Liver (tissue), 3 donors: ENCODE measurements at regions not wholly inside any gene's neighbourhood (a gene's known extent, or its start where the extent isn't known, plus 50 kb on each side); places are given as distances from the start of the nearest gene placed in this dataset.

Source experiments
- CTCF ChIP-seq: fragments of 150-350 bp; IDR thresholded peaks from 2 replicates; pipeline ENCODE4 v1.5.1; 2017; ENCODE audit warnings: improper control_type of control experiment, low read depth, low read length; ENCODE audit not compliant: missing input control
- EGR1 ChIP-seq, 2 donors: IDR thresholded peaks; 2 replicates each; pipeline ENCODE4 v1.6.1; 2016 to 2018; ENCODE audit warnings: antibody characterized with exemption in 2 of 2, low read depth in 2 of 2
- HNF4A ChIP-seq, 2 donors: conservative IDR thresholded peaks; 2 replicates each; pipeline ENCODE4 v1.6.1; 2016; ENCODE audit warnings: antibody characterized with exemption in 2 of 2, mild to moderate bottlenecking in 2 of 2
- JUND ChIP-seq, 2 donors: IDR thresholded peaks; 2 replicates each; pipeline ENCODE4 v1.6.1; 2016; ENCODE audit warnings: antibody characterized with exemption in 2 of 2
- MAX ChIP-seq: IDR thresholded peaks from 2 replicates; pipeline ENCODE4 v1.6.1; 2016; ENCODE audit warnings: antibody characterized with exemption
- RAD21 ChIP-seq, 2 donors: IDR thresholded peaks; 2 replicates each; pipeline ENCODE4 v1.6.1; 2016; ENCODE audit warnings: antibody characterized with exemption in 2 of 2, mild to moderate bottlenecking in 2 of 2
- TAF1 ChIP-seq: conservative IDR thresholded peaks from 2 replicates; pipeline ENCODE4 v1.6.1; 2016; ENCODE audit warnings: antibody characterized with exemption, mild to moderate bottlenecking
- YY1 ChIP-seq: IDR thresholded peaks from 2 replicates; pipeline ENCODE4 v1.6.1; 2016; ENCODE audit warnings: antibody characterized with exemption, mild to moderate bottlenecking
- ZBTB33 ChIP-seq: IDR thresholded peaks from 2 replicates; pipeline ENCODE4 v1.6.1; 2016; ENCODE audit warnings: antibody characterized with exemption
- TF ChIP-seq, protein P1 (sequence below): IDR thresholded peaks from 2 replicates; pipeline ENCODE4 v1.6.1; 2016; ENCODE audit warnings: antibody characterized with exemption, mild to moderate bottlenecking
- donor health status: healthy.
- donor health status: healthy.

DNA sequence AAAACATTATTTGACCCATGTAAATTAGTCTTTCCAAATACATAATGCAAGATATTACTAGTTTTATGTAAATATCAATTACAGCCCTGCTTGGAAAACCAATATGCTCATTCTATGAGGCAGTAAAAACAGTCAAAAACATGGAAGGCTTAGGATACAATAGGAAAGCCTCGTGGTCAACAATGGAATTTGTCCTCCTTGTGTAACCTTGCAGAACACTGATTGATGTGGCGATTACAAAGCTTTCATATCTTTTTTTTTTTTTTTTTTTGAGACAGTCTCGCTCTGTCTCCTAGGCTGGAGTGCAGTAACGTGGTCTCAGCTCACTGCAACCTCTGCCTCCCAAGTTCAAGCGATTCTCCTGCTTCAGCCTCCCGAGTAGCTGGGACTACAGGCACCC lies 157.3 kb upstream of the BET1 start:
- TF ChIP-seq CTCF (no peak), ZBTB33 (no peak), MAX (no peak), EGR1 (IDR thresholded peaks at IDR 0.05; ENCODE audit: low read depth in 2 of 2) (no peak), YY1 (no peak), JUND (IDR thresholded peaks at IDR 0.05) (no peak), HNF4A (conservative IDR thresholded peaks at IDR 0.05) (no peak), TAF1 (no peak), RAD21 (IDR thresholded peaks at IDR 0.05) (no peak)
- TF ChIP-seq, protein P1, sequence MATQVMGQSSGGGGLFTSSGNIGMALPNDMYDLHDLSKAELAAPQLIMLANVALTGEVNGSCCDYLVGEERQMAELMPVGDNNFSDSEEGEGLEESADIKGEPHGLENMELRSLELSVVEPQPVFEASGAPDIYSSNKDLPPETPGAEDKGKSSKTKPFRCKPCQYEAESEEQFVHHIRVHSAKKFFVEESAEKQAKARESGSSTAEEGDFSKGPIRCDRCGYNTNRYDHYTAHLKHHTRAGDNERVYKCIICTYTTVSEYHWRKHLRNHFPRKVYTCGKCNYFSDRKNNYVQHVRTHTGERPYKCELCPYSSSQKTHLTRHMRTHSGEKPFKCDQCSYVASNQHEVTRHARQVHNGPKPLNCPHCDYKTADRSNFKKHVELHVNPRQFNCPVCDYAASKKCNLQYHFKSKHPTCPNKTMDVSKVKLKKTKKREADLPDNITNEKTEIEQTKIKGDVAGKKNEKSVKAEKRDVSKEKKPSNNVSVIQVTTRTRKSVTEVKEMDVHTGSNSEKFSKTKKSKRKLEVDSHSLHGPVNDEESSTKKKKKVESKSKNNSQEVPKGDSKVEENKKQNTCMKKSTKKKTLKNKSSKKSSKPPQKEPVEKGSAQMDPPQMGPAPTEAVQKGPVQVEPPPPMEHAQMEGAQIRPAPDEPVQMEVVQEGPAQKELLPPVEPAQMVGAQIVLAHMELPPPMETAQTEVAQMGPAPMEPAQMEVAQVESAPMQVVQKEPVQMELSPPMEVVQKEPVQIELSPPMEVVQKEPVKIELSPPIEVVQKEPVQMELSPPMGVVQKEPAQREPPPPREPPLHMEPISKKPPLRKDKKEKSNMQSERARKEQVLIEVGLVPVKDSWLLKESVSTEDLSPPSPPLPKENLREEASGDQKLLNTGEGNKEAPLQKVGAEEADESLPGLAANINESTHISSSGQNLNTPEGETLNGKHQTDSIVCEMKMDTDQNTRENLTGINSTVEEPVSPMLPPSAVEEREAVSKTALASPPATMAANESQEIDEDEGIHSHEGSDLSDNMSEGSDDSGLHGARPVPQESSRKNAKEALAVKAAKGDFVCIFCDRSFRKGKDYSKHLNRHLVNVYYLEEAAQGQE = no peak
